Large intestine (tissue), 3 donors: ENCODE measurements at regions not wholly inside any gene's neighbourhood (a gene's known extent, or its start where the extent isn't known, plus 50 kb on each side); places are given as distances from the start of the nearest gene placed in this dataset.

ENCODE experiments used
- DNase-seq, 2 donors: peaks; one replicate each; pipeline versions ENCODE4 v3.0.0 to v3.0.0-alpha.2; 2013
- H3K27ac ChIP-seq: one replicate; pipeline ENCODE4 v1.5.1; 2013; ENCODE audit warnings: low read length
- H3K27me3 ChIP-seq: 2 replicates; pipeline ENCODE4 v1.6.1; 2013; ENCODE audit warnings: low read length; ENCODE audit not compliant: control insufficient read depth, insufficient read depth
- H3K36me3 ChIP-seq: 2 replicates; pipeline ENCODE4 v1.6.1; 2013; ENCODE audit warnings: low read length; ENCODE audit not compliant: control insufficient read depth, insufficient read depth
- H3K4me1 ChIP-seq: one replicate; pipeline ENCODE4 v1.6.1; 2013; ENCODE audit warnings: low read length; ENCODE audit not compliant: control insufficient read depth, insufficient read depth
- H3K4me3 ChIP-seq: one replicate; pipeline ENCODE4 v1.5.1; 2013; ENCODE audit warnings: low read length
- H3K9me3 ChIP-seq: one replicate; pipeline ENCODE4 v1.6.1; 2013; ENCODE audit warnings: mild to moderate bottlenecking, low read depth, low read length, moderate library complexity; ENCODE audit not compliant: control insufficient read depth
- WGBS: methylation state at CpG from one replicate; pipeline ENCODE4 v1.1.5; 2013; ENCODE audit warnings: low lambda C conversion rate; ENCODE audit not compliant: insufficient coverage; 5-methylcytosine and 5-hydroxymethylcytosine counted together

GRCh38 chr10:63735305-63735704 is 214.1 kb downstream of the REEP3 start:
- WGBS, result no CpG with 5 or more reads among the region's 3 CpGs
- DNase-seq, result peak in 1 of 2 donors; percentile 41
- H3K27me3 ChIP-seq, result no peaks in the 10 kb centered on the region

GRCh38 chr10:63738410-63738809 is 217.2 kb downstream of the REEP3 start:
- H3K9me3 ChIP-seq, result no peaks in the 10 kb centered on the region
- no CpG with 5 or more reads among the region's 2 CpGs for WGBS
- H3K36me3 ChIP-seq, result no peaks in the 10 kb centered on the region
- peaks cover 22% of the 10 kb centered on the region for H3K4me1 ChIP-seq
- no peaks in the 10 kb centered on the region for H3K27me3 ChIP-seq
- DNase-seq, result peak; percentile 92 to 95
- no peak overlapping the region for H3K4me3 ChIP-seq
- H3K27ac ChIP-seq, result peak overlapping the region; percentile 38

More at GRCh38 chr10:63735305-63735704, 214.1 kb downstream of the REEP3 start:
- Histone ChIP-seq H3K36me3 (no peaks in the 10 kb centered on the region), H3K4me1 (peaks cover 20% of the 10 kb centered on the region), H3K4me3 (no peak overlapping the region), H3K9me3 (no peaks in the 10 kb centered on the region), H3K27ac (peak overlapping the region; percentile 23)

- Histone ChIP-seq H3K27me3 (no peaks in the 10 kb centered on the region), H3K4me3 (no peak overlapping the region), H3K4me1 (peaks cover 6% of the 10 kb centered on the region), H3K36me3 (no peaks in the 10 kb centered on the region), H3K27ac (no peak overlapping the region), H3K9me3 (no peaks in the 10 kb centered on the region)
- WGBS, result 0% methylated on average over 1 of the region's 5 CpGs
- DNase-seq, result no peak
Measured at GRCh38 chr10:63744060-63744941, 223.1 kb downstream of the REEP3 start.

GRCh38 chr10:63749915-63750314 is 228.7 kb downstream of the REEP3 start:
- no peaks in the 10 kb centered on the region for H3K36me3 ChIP-seq
- H3K4me3 ChIP-seq, result no peak overlapping the region
- H3K9me3 ChIP-seq, result no peaks in the 10 kb centered on the region
- no peaks in the 10 kb centered on the region for H3K27me3 ChIP-seq
- no peak for DNase-seq
- WGBS, result no CpG with 5 or more reads among the region's 2 CpGs
- H3K27ac ChIP-seq, result no peak overlapping the region
- H3K4me1 ChIP-seq, result no peaks in the 10 kb centered on the region

GRCh38 chr10:63751836-63752235 is 230.6 kb downstream of the REEP3 start:
- DNase-seq, result no peak
- H3K36me3 ChIP-seq, result no peaks in the 10 kb centered on the region
- H3K27ac ChIP-seq, result no peak overlapping the region
- H3K4me1 ChIP-seq, result no peaks in the 10 kb centered on the region
- H3K4me3 ChIP-seq, result no peak overlapping the region
- H3K9me3 ChIP-seq, result no peaks in the 10 kb centered on the region
- H3K27me3 ChIP-seq, result no peaks in the 10 kb centered on the region

GRCh38 chr10:63752318-63752717 is 231.1 kb downstream of the REEP3 start:
- WGBS, result 90% methylated on average over 3 of the region's 6 CpGs
- H3K36me3 ChIP-seq, result no peaks in the 10 kb centered on the region

GRCh38 chr10:63753808-63754207 is 232.6 kb downstream of the REEP3 start:
- no CpG with 5 or more reads among the region's 2 CpGs for WGBS
- DNase-seq, result no peak
- H3K4me3 ChIP-seq, result no peak overlapping the region
- H3K36me3 ChIP-seq, result no peaks in the 10 kb centered on the region
- no peaks in the 10 kb centered on the region for H3K9me3 ChIP-seq
- H3K27ac ChIP-seq, result no peak overlapping the region
- H3K4me1 ChIP-seq, result no peaks in the 10 kb centered on the region
- H3K27me3 ChIP-seq, result no peaks in the 10 kb centered on the region

More at GRCh38 chr10:63752318-63752717, 231.1 kb downstream of the REEP3 start:
- Histone ChIP-seq H3K4me1 (no peaks in the 10 kb centered on the region), H3K9me3 (no peaks in the 10 kb centered on the region), H3K27ac (no peak overlapping the region), H3K27me3 (no peaks in the 10 kb centered on the region), H3K4me3 (no peak overlapping the region)
- DNase-seq, result no peak

GRCh38 chr10:63755441-63755840 is 234.2 kb downstream of the REEP3 start:
- Histone ChIP-seq H3K27me3 (no peaks in the 10 kb centered on the region), H3K4me1 (no peaks in the 10 kb centered on the region), H3K27ac (no peak overlapping the region), H3K36me3 (no peaks in the 10 kb centered on the region), H3K4me3 (no peak overlapping the region), H3K9me3 (no peaks in the 10 kb centered on the region)
- WGBS, result no CpG with 5 or more reads among the region's 2 CpGs
- no peak for DNase-seq

GRCh38 chr10:63757067-63757466 is 235.9 kb downstream of the REEP3 start:
- Histone ChIP-seq H3K27me3 (no peaks in the 10 kb centered on the region), H3K4me1 (no peaks in the 10 kb centered on the region), H3K4me3 (no peak overlapping the region), H3K36me3 (no peaks in the 10 kb centered on the region), H3K27ac (no peak overlapping the region), H3K9me3 (no peaks in the 10 kb centered on the region)
- DNase-seq, result no peak
- WGBS, result no CpG with 5 or more reads among the region's 2 CpGs

GRCh38 chr10:63758080-63758479 is 236.9 kb downstream of the REEP3 start:
- Histone ChIP-seq H3K27me3 (no peaks in the 10 kb centered on the region), H3K36me3 (no peaks in the 10 kb centered on the region), H3K9me3 (no peaks in the 10 kb centered on the region), H3K27ac (no peak overlapping the region), H3K4me1 (no peaks in the 10 kb centered on the region), H3K4me3 (no peak overlapping the region)
- no peak for DNase-seq
- 80% methylated on average over 1 of the region's 1 CpG for WGBS

- Histone ChIP-seq H3K4me1 (no peaks in the 10 kb centered on the region), H3K27ac (no peak overlapping the region), H3K4me3 (no peak overlapping the region), H3K36me3 (no peaks in the 10 kb centered on the region), H3K27me3 (no peaks in the 10 kb centered on the region), H3K9me3 (no peaks in the 10 kb centered on the region)
- DNase-seq, result no peak
- WGBS, result no CpG with 5 or more reads among the region's 7 CpGs
Measured at GRCh38 chr10:63759335-63759734, 238.1 kb downstream of the REEP3 start.
